Neural progenitor cell (in vitro differentiated cells): ENCODE measurements at regions not wholly inside any gene's neighbourhood (a gene's known extent, or its start where the extent isn't known, plus 50 kb on each side); places are given as distances from the start of the nearest gene placed in this dataset.

Experiments
- EZH2 ChIP-seq: fragments of 200-600 bp; sonication (generic); IDR thresholded peaks from 2 replicates; pipeline ENCODE4 v1.6.1; 2017; ENCODE audit warnings: antibody characterized with exemption, mild to moderate bottlenecking, moderate library complexity
- TF ChIP-seq, protein P1 (sequence below): fragments of 200-600 bp; sonication (generic); IDR thresholded peaks from 2 replicates; pipeline ENCODE4 v1.5.1; 2017; ENCODE audit warnings: antibody characterized with exemption, mild to moderate bottlenecking

GRCh38 chr16:17622366-17622765 lies 151.6 kb upstream of the XYLT1 start:
- TF ChIP-seq, protein P1, sequence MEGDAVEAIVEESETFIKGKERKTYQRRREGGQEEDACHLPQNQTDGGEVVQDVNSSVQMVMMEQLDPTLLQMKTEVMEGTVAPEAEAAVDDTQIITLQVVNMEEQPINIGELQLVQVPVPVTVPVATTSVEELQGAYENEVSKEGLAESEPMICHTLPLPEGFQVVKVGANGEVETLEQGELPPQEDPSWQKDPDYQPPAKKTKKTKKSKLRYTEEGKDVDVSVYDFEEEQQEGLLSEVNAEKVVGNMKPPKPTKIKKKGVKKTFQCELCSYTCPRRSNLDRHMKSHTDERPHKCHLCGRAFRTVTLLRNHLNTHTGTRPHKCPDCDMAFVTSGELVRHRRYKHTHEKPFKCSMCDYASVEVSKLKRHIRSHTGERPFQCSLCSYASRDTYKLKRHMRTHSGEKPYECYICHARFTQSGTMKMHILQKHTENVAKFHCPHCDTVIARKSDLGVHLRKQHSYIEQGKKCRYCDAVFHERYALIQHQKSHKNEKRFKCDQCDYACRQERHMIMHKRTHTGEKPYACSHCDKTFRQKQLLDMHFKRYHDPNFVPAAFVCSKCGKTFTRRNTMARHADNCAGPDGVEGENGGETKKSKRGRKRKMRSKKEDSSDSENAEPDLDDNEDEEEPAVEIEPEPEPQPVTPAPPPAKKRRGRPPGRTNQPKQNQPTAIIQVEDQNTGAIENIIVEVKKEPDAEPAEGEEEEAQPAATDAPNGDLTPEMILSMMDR = no peak
- no peak for TF ChIP-seq EZH2
